ENCODE measurements at regions not wholly inside any gene's neighbourhood (a gene's known extent, or its start where the extent isn't known, plus 50 kb on each side); places are given as distances from the start of the nearest gene placed in this dataset.

- no peaks in the 10 kb centered on the region for H4K20me1 ChIP-seq (ENCODE audit: control insufficient read depth, insufficient read depth)
- WGBS (ENCODE audit: insufficient coverage, insufficient replicate concordance, low lambda C conversion rate, missing lambda C conversion rate), result 87% methylated on average over 5 of the region's 5 CpGs
- no peaks in the 10 kb centered on the region; the same call in 2 of the 3 replicates for H3K9me3 ChIP-seq (replicated peaks; ENCODE audit: control insufficient read depth, insufficient read depth, low read length)
- in situ Hi-C loops (cut with MboI), result no loop called here
- no peak for FAIRE-seq
- RAD21 ChIA-PET (ENCODE audit: unreplicated experiment), result interaction anchor here (0.6 kb wide), 1 partner anchor 251 kb away, joined by 4 read pairs; no protein-coding TSS in a partner anchor
- no peak for DNase-seq (ENCODE audit: low read depth, low spot score)
- peaks cover 5% of the 10 kb centered on the region for H3K4me1 ChIP-seq (ENCODE audit: control insufficient read depth, insufficient read depth, low read length)
- SMC1A ChIA-PET (ENCODE audit: uncharacterized antibody, unreplicated experiment), result no interaction called here
- no peak overlapping the region for H3K9ac ChIP-seq (ENCODE audit: control insufficient read depth, insufficient read depth, low read length)
- no peak for ATAC-seq
- no peaks in the 10 kb centered on the region for H3K79me2 ChIP-seq (ENCODE audit: control insufficient read depth, insufficient read depth, low read length)
- no peak overlapping the region for H2AFZ ChIP-seq (ENCODE audit: control insufficient read depth, low read depth, low read length)
- BruUV-seq (replicated peaks), result no TSS peak
- H3K27me3 ChIP-seq (replicated peaks in 1 of 2; ENCODE audit: control insufficient read depth in 2 of 2, insufficient read depth in 2 of 2, low read length in 1 of 2), result no peaks in the 10 kb centered on the region
- no peak overlapping the region for H3K27ac ChIP-seq (ENCODE audit: control insufficient read depth, insufficient read depth)
- intact Hi-C loops (cut with micrococcal nuclease; ENCODE audit: unreplicated experiment), result no loop called here
- no peak overlapping the region for H3K4me3 ChIP-seq
- H3K4me2 ChIP-seq (ENCODE audit: control insufficient read depth, insufficient read depth), result no peak overlapping the region
- H3K36me3 ChIP-seq (ENCODE audit: control insufficient read depth in 2 of 2, insufficient read depth in 2 of 2, low read length in 1 of 2), result no peaks in the 10 kb centered on the region
- no peak for TF ChIP-seq MYB (IDR thresholded peaks at IDR 0.05; ENCODE audit: borderline replicate concordance, low read depth, low read length)
- TF ChIP-seq TCF12 (IDR thresholded peaks at IDR 0.05; ENCODE audit: low read depth, low read length), result no peak
- TF ChIP-seq POLR2AphosphoS5 (IDR thresholded peaks at IDR 0.05; ENCODE audit: low read length), result no peak
- no peak for TF ChIP-seq PAX5 (IDR thresholded peaks at IDR 0.05; ENCODE audit: borderline replicate concordance, low read depth, low read length)
- no peak for TF ChIP-seq CHD4 (IDR thresholded peaks at IDR 0.05)
- TF ChIP-seq RB1 (IDR thresholded peaks at IDR 0.05; ENCODE audit: borderline replicate concordance), result no peak
- TF ChIP-seq HDAC6 (IDR thresholded peaks at IDR 0.05; ENCODE audit: unreplicated experiment), result no peak
- no peak for TF ChIP-seq GATAD2B (conservative IDR thresholded peaks at IDR 0.05; ENCODE audit: low read depth)
- TF ChIP-seq YBX1 (IDR thresholded peaks at IDR 0.05), result no peak
- TF ChIP-seq LARP7 (IDR thresholded peaks at IDR 0.05), result no peak
- TF ChIP-seq SRF (IDR thresholded peaks at IDR 0.05; ENCODE audit: low read depth in 2 of 2, low read length in 2 of 2), result no peak
- no peak for TF ChIP-seq FOXM1 (IDR thresholded peaks at IDR 0.05; ENCODE audit: low read depth, low read length)
- CTCF ChIA-PET, result interaction anchor here (0.6 to 0.7 kb wide), 2 partner anchors 40 to 915 kb away, joined by 3 to 4 read pairs; no protein-coding TSS in a partner anchor
- POLR2A ChIA-PET, result no interaction called here
Observed at GRCh38 chr1:244255426-244255965, 196.2 kb downstream of the ADSS2 start.
